NCI-H526 treated with DMSO at 0.1 percent for 48 hours (cell line): ENCODE measurements at regions not wholly inside any gene's neighbourhood (a gene's known extent, or its start where the extent isn't known, plus 50 kb on each side); places are given as distances from the start of the nearest gene placed in this dataset.

Experiments
- DNase-seq: peaks from one replicate; lab custom pipeline; 2025; lab: John Stamatoyannopoulos, UW

- DNase-seq, result no peak
These were observed 203.3 kb downstream of the COG6 start for GRCh38 chr13:39858794-39859193.

DNA sequence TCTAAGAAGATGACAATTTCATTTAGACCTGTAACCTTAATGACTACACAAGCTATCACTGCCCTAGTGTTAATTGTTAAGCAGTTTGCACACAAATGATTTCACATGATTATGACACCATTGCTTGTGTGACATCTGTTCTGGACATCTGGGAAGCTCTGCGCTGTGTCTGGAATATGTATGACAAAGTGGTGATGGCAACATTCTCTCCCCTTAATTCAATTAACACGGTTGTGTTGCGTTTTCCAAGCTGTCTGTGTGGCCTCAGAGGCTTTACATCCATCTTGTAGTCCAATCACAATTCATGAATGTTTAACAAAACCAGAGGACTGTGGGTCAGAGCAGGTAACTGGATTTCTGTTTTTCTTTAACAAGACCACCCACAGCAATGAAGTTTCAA lies 204.4 kb downstream of the COG6 start:
- DNase-seq, result no peak

DNA sequence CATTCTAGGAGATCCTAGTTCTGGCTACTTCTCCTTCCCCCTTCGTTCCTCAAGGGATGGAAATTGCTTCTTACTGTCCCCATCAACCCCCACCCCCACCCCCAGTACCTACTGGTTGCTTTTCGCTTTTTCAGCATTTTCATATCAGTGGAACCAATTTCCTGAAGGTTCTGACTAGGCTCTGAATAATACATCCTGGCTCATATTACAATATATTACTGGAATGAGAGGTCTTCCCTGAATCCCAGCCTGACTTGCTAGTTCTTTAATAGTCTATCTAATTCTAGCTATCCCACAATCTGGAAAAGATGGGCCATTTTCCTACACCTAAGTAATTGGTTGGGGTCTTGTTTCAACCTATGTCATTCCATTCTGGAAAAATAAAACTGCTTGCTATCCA lies 207.4 kb downstream of the COG6 start:
- no peak for DNase-seq

DNA sequence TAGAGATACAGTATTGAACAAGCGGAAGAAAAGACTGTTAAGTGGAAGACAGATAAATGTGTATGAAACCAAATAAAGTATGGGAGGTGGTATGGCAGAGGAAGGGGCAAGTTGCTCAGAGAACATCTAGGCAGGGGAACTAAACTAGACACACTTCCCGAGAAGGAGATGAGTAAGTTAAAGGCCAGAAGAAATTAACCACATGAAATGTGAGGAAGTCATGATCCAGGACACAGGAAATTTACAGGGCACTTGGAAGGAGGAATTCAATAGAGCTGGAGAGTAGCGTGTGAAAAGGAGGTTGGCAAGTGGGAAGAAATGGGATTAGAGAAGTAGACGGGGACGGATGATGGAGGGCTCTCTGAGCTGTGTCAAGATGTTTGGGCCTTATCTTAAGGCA lies 208.8 kb downstream of the COG6 start:
- DNase-seq, result no peak

GRCh38 chr13:39866722-39867121 lies 211.3 kb downstream of the COG6 start:
- no peak for DNase-seq

GRCh38 chr13:39867807-39868206 lies 212.3 kb downstream of the COG6 start:
- no peak for DNase-seq

DNA sequence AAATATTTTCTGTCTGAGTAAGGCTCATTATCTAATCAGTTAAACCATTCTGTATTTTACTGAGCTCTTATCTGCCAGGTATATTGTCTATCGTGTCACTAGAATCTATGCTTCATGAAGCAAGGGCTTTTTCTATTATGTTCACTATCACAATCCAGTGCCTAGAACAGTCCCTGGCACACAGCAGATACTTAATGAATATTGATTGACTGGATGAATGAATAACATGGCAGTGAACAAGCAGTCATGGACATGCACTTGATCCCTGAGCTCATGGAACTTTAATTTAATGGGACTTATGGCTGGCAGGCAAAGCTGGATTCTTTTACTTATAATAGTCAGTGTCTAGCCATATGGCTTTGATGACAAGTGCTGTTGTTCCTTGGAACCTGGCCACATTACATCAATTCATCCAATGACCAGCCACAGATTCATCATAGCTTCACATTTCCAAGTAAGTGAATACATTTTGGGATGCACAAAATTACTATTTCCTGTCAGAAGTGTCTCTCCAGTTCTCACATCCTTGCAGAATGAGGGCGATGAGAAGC lies 214.8 kb downstream of the COG6 start:
- DNase-seq, result no peak

GRCh38 chr13:39874331-39875053 lies 219.0 kb downstream of the COG6 start:
- no peak for DNase-seq

GRCh38 chr13:39875111-39875987 lies 219.9 kb downstream of the COG6 start:
- DNase-seq, result no peak

DNA sequence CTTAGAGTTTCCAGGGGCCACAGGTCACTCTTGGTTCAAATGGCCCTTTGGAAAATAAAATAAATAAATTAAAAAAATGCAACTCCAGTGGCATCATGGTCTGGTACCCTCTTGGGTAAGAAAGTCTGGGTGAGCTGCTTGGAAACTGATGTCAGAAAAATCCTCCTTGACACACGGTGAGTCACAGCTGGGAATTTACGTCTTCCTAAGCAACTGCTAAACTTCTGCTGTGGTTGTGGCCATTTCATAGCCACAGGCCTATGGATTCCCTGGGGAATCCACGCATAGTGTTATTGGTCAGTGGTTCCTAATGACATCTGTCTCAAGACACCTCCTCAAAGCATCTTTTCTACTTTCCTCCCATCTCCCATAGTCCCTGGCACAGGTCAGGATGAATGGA lies 220.8 kb downstream of the COG6 start:
- DNase-seq, result no peak

- DNase-seq, result no peak
These were observed 221.7 kb downstream of the COG6 start for GRCh38 chr13:39877134-39877533.

GRCh38 chr13:39879286-39880035 lies 224.0 kb downstream of the COG6 start:
- no peak for DNase-seq

- no peak for DNase-seq
These were observed 225.9 kb downstream of the COG6 start for GRCh38 chr13:39881383-39881782.

DNA sequence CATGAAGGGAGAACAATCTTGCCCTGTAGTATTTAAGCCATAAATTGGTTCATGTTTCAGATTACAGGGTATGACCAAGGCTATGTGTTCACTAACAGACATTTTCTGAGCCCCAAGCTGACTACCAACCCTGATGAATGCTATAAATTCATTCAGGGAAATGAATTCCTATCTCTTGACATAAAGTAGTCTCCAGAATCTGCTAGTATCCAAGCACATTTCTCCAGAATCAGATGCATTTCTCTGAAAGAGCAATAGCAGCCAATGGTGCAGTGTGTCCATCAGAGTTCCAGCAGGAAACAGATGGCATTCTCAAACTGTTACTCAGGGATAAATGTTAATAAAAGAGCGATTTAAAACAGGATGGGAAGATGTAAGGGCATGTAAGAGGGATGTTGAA lies 226.4 kb downstream of the COG6 start:
- no peak for DNase-seq

DNA sequence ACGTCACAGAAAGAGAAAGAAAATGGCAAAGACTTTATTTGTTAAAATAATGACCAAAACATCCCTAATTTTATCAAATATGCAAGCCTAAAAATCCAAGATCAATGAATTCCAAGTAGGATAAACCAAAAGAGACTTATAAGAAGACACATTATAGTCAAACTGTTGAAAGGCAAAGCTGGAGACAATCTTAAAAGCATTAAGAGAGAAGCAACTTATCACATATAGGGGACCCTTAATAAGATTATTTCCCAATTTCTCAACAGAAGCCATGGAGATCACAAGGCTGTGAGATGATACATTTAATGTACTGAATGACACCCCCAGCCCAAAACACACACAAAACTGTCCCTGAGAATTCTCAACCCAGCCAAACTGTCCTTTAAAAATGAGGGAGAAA lies 228.7 kb downstream of the COG6 start:
- no peak for DNase-seq

- DNase-seq, result no peak
These were observed 230.9 kb downstream of the COG6 start for GRCh38 chr13:39886336-39886735.

- no peak for DNase-seq
These were observed 231.9 kb downstream of the COG6 start for GRCh38 chr13:39887387-39887786.

DNA sequence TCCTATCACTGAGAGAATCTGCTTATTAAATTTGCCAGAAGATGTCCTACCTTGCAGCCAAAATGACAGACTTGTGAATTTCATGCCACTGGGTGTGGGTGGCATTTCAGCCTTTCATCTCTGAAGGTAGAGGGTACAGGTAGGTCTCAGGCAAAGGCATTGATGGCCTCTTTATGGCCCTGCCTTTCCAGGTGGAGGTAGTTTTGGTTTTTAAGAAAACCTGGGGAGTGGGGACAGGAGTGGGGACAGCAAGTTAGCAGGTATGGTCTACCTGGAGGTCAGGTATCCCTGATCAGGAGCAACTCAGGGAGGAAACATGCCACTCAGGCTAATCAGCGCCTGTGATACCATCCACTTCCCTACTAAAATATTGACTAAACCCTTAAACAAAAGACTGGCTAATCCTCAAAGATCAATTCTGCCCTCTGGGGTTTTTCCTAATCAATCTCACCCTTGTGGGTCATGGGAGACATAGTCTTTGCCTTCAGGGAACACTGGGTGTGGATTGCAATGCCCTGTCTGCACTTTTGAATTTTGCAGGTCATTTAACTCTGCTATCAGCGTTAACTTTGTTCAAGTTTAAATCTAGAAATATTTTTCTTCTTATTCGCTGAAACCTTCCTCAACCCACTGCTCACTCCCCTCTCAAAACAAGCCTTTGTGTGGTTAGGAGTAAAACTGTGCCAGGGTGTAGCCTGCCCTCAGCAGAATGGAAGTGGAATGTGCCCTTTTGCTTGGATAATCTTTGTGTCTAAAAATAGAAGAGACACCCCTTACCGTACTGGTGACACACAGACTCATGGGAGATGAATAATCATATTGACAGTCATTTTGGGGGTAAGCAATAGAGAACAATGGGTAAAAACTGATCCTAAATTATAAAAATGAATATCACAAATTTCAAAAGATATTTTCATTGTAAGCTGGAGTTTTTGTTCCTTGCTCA lies 233.7 kb downstream of the COG6 start:
- DNase-seq, result no peak

DNA sequence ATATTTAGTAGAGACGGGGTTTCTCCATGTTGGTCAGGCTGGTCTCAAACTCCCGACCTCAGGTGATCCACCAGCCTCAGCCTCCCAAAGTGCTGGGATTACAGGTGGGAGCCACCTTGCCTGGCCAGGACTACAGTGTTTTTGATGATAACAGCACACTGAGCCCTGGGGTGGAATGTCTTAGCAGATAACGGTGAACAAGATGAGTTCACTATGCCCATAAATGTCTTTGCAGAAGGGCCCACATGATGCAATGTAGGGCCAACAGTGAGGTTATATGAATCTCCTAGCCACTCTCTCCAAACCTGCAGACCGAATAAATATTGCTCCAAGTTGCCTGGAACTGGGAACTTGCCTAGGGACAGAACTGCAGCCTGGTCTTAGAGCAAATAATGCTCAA lies 235.1 kb downstream of the COG6 start:
- no peak for DNase-seq

GRCh38 chr13:39892721-39893685 lies 237.5 kb downstream of the COG6 start:
- DNase-seq, result no peak
